Hepatocyte (in vitro differentiated cells): ENCODE measurements at regions not wholly inside any gene's neighbourhood (a gene's known extent, or its start where the extent isn't known, plus 50 kb on each side); places are given as distances from the start of the nearest gene placed in this dataset.

ENCODE experiments used
- CTCF ChIP-seq: fragments of 200-600 bp; sonication (generic); IDR thresholded peaks from 2 replicates; pipeline ENCODE4 v1.5.1; 2016; ENCODE audit warnings: antibody characterized with exemption, mild to moderate bottlenecking; ENCODE audit not compliant: poor library complexity
- EZH2 ChIP-seq: fragments of 200-600 bp; sonication (generic); IDR thresholded peaks from 2 replicates; pipeline ENCODE4 v1.6.1; 2016; ENCODE audit warnings: antibody characterized with exemption, mild to moderate bottlenecking, borderline replicate concordance
- EZH2phosphoT487 ChIP-seq: fragments of 200-600 bp; sonication (generic); IDR thresholded peaks from one replicate; pipeline ENCODE4 v1.6.1; 2018; ENCODE audit warnings: antibody characterized with exemption, mild to moderate bottlenecking, low read depth, moderate library complexity; ENCODE audit not compliant: unreplicated experiment, severe bottlenecking

GRCh38 chr7:56175771-56176170 lies 59.6 kb upstream of the NUPR2 start:
- no peak for TF ChIP-seq CTCF
- no peak for TF ChIP-seq EZH2
- TF ChIP-seq EZH2phosphoT487 = no peak
